Ishikawa (cell line): ENCODE measurements at regions not wholly inside any gene's neighbourhood (a gene's known extent, or its start where the extent isn't known, plus 50 kb on each side); places are given as distances from the start of the nearest gene placed in this dataset.

Experiments used
- CEBPB ChIP-seq: IDR thresholded peaks from 2 replicates; pipeline ENCODE4 v1.6.1; 2012
- CREB1 ChIP-seq: IDR thresholded peaks from 2 replicates; pipeline ENCODE4 v1.6.1; 2012; ENCODE audit warnings: low read depth
- EGR1 ChIP-seq: IDR thresholded peaks from 2 replicates; pipeline ENCODE4 v1.6.1; 2012
- EP300 ChIP-seq: IDR thresholded peaks from 2 replicates; pipeline ENCODE4 v1.6.1; 2012; ENCODE audit warnings: borderline replicate concordance
- FOXM1 ChIP-seq: IDR thresholded peaks from 2 replicates; pipeline ENCODE4 v1.6.1; 2012; ENCODE audit warnings: low read depth, borderline replicate concordance
- NFIC ChIP-seq: IDR thresholded peaks from 2 replicates; pipeline ENCODE4 v1.6.1; 2012
- RAD21 ChIP-seq: IDR thresholded peaks from 2 replicates; pipeline ENCODE4 v1.6.1; 2012; ENCODE audit warnings: low read depth
- TAF1 ChIP-seq: IDR thresholded peaks from 2 replicates; pipeline ENCODE4 v1.6.1; 2012; ENCODE audit warnings: low read depth, mild to moderate bottlenecking
- TCF12 ChIP-seq: IDR thresholded peaks from 2 replicates; pipeline ENCODE4 v1.6.1; 2012; ENCODE audit warnings: low read depth
- TEAD4 ChIP-seq: IDR thresholded peaks from 2 replicates; pipeline ENCODE4 v1.6.1; 2012
- YY1 ChIP-seq: IDR thresholded peaks from 2 replicates; pipeline ENCODE4 v1.6.1; 2012; ENCODE audit warnings: low read depth
- ZBTB7A ChIP-seq: IDR thresholded peaks from 2 replicates; pipeline ENCODE4 v1.6.1; 2012; ENCODE audit warnings: low read depth
- TF ChIP-seq, protein P1 (sequence below): IDR thresholded peaks from 2 replicates; pipeline ENCODE4 v1.6.1; 2012
- TF ChIP-seq, protein P2 (sequence below): IDR thresholded peaks from 2 replicates; pipeline ENCODE4 v1.6.1; 2012; ENCODE audit warnings: low read depth, mild to moderate bottlenecking
- TF ChIP-seq, protein P3 (sequence below): IDR thresholded peaks from 2 replicates; pipeline ENCODE4 v1.6.1; 2012

DNA sequence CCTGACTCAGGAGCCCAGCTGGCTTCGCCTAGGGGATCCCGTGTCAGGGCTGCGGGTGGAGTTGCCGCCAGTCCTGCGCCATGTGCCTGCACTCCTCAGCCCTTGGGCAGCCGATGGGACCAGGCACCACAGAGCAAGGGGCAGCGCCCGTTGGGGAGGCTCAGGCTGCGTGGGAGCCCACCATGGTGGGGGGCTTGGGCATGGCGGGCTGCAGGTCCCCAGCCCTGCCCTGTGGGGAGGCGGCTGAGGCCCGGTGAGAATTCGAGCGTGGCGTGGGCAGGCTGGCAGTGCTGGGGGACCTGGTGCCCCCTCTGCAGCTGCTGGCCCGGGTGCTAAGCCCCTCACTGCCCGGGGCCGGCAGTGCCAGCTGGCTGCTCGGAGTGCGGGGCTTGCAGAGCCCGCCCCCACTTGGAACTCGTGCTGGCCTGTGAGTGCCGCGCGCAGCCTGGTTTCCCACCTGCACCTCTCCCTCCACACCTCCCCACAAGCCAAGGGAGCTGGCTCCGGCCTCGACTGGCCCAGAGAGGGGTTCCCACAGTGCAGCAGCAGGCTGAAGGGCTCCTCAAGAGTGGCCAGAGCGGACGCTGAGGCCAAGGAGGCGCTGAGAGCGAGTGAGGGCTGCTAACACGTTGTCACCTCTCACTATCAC is 135.1 kb upstream of the SEL1L start:
- TF ChIP-seq RAD21 (no peak), YY1 (no peak), TEAD4 (no peak), CREB1 (no peak)
- TF ChIP-seq, protein P1, sequence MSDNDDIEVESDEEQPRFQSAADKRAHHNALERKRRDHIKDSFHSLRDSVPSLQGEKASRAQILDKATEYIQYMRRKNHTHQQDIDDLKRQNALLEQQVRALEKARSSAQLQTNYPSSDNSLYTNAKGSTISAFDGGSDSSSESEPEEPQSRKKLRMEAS: no peak

DNA sequence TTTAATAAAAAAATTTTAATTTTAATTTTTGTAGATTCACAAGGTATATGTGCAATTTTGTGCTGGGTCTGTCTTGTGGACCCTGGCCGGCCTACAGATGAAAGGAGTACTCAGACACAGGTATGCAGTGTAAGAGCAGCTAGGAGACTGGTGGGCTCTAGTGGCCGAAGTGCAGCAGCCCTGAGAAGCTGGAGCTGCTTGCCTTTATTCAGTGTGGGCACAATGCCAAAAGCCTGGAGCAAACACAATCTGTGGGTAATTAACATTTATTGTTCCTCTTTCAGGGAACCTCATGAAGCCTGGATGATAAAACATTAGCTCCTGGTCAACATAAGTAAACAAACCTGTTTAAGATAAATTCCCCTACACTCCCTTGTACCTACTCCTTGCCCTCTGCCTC is 135.7 kb upstream of the SEL1L start:
- TF ChIP-seq, protein P2, sequence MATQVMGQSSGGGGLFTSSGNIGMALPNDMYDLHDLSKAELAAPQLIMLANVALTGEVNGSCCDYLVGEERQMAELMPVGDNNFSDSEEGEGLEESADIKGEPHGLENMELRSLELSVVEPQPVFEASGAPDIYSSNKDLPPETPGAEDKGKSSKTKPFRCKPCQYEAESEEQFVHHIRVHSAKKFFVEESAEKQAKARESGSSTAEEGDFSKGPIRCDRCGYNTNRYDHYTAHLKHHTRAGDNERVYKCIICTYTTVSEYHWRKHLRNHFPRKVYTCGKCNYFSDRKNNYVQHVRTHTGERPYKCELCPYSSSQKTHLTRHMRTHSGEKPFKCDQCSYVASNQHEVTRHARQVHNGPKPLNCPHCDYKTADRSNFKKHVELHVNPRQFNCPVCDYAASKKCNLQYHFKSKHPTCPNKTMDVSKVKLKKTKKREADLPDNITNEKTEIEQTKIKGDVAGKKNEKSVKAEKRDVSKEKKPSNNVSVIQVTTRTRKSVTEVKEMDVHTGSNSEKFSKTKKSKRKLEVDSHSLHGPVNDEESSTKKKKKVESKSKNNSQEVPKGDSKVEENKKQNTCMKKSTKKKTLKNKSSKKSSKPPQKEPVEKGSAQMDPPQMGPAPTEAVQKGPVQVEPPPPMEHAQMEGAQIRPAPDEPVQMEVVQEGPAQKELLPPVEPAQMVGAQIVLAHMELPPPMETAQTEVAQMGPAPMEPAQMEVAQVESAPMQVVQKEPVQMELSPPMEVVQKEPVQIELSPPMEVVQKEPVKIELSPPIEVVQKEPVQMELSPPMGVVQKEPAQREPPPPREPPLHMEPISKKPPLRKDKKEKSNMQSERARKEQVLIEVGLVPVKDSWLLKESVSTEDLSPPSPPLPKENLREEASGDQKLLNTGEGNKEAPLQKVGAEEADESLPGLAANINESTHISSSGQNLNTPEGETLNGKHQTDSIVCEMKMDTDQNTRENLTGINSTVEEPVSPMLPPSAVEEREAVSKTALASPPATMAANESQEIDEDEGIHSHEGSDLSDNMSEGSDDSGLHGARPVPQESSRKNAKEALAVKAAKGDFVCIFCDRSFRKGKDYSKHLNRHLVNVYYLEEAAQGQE: no peak
- no peak for TF ChIP-seq EP300
- TF ChIP-seq, protein P3, sequence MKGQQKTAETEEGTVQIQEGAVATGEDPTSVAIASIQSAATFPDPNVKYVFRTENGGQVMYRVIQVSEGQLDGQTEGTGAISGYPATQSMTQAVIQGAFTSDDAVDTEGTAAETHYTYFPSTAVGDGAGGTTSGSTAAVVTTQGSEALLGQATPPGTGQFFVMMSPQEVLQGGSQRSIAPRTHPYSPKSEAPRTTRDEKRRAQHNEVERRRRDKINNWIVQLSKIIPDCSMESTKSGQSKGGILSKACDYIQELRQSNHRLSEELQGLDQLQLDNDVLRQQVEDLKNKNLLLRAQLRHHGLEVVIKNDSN: no peak
- no peak for TF ChIP-seq TEAD4
- TF ChIP-seq NFIC: no peak
- TF ChIP-seq RAD21: no peak
- TF ChIP-seq, protein P1: no peak
- TF ChIP-seq CREB1: no peak
- TF ChIP-seq TAF1: no peak
- TF ChIP-seq CEBPB: no peak
- no peak for TF ChIP-seq ZBTB7A
- no peak for TF ChIP-seq TCF12
- no peak for TF ChIP-seq FOXM1
- TF ChIP-seq EGR1: no peak
- no peak for TF ChIP-seq YY1

DNA sequence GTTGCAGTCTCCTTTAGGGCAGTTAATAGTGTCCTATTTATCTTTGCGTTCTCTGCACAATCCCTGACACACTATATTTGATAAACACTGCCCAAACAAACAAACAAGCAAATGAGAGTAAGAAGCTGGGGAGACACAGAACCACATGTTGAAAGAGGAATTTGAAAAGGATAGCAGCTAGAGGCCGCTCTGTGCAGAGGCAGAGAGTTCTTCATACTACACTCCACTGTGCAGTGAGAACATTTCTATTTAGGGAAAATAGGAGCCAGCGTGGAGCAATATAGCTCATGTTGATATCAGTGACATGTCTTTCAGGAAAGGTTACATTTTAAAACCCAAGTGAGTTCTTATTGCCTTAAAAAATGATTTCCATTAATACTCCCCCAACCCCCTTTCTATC is 140.3 kb upstream of the SEL1L start:
- no peak for TF ChIP-seq ZBTB7A
- TF ChIP-seq, protein P1: no peak
- TF ChIP-seq TEAD4: no peak
- no peak for TF ChIP-seq EGR1
- TF ChIP-seq TAF1: no peak
- TF ChIP-seq, protein P2: no peak
- TF ChIP-seq CREB1: no peak
- TF ChIP-seq RAD21: no peak
- TF ChIP-seq TCF12: no peak
- no peak for TF ChIP-seq FOXM1
- no peak for TF ChIP-seq CEBPB
- TF ChIP-seq, protein P3: no peak
- TF ChIP-seq EP300: no peak
- no peak for TF ChIP-seq YY1
- TF ChIP-seq NFIC: no peak

DNA sequence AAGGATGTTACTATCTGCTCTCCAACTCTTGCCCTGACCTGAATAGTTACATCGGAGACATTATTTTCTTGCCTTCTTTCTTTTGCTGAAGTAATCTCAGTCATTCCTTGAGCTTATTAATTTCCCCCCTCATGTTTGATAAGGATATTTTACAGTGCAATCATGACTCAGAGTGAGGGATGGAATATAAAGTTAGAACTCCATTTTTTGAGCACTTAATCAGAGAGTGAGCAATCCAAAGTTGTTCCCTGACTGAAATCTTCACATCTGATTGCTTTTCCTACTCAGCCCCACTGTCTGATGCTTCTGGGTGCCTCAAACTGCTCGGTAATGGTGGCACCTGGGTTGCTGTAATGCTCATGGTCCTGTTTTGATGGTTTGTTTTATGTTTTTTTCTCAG is 142.7 kb upstream of the SEL1L start:
- TF ChIP-seq CEBPB: no peak
- TF ChIP-seq EGR1: no peak
- TF ChIP-seq FOXM1: no peak
- TF ChIP-seq, protein P1: no peak
- TF ChIP-seq, protein P3: no peak
- TF ChIP-seq ZBTB7A: no peak
- TF ChIP-seq TEAD4: no peak
- no peak for TF ChIP-seq TAF1
- TF ChIP-seq EP300: no peak
- no peak for TF ChIP-seq YY1
- TF ChIP-seq, protein P2: no peak
